ENCODE measurements at regions not wholly inside any gene's neighbourhood (a gene's known extent, or its start where the extent isn't known, plus 50 kb on each side); places are given as distances from the start of the nearest gene placed in this dataset.

- H3K4me1 ChIP-seq (ENCODE audit: control insufficient read depth in 4 of 4, insufficient read depth in 4 of 4, low read length in 3 of 4) = no peaks in the 10 kb centered on the region
- H3K27ac ChIP-seq (ENCODE audit: low read depth in 1 of 2, low read length in 2 of 2) = no peak overlapping the region
- no peak for DNase-seq (ENCODE audit: low spot score)
- WGBS = 95% methylated on average over 32 of the region's 32 CpGs
- no peaks in the 10 kb centered on the region for H3K27me3 ChIP-seq (ENCODE audit: control insufficient read depth in 4 of 4, insufficient read depth in 4 of 4, low read length in 3 of 4)
- H3K9me3 ChIP-seq (ENCODE audit: control insufficient read depth in 4 of 4, low read length in 3 of 4) = no peaks in the 10 kb centered on the region
- H3K4me3 ChIP-seq (ENCODE audit: low read depth in 1 of 3, low read length in 3 of 3) = no peak overlapping the region
- TF ChIP-seq RAD21 (IDR thresholded peaks at IDR 0.05) = no peak
- TF ChIP-seq JUND (IDR thresholded peaks at IDR 0.05) = no peak
- TF ChIP-seq, protein P1, sequence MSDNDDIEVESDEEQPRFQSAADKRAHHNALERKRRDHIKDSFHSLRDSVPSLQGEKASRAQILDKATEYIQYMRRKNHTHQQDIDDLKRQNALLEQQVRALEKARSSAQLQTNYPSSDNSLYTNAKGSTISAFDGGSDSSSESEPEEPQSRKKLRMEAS (IDR thresholded peaks at IDR 0.05) = no peak
- TF ChIP-seq HNF4G (IDR thresholded peaks at IDR 0.05) = no peak
- no peaks in the 10 kb centered on the region for H3K36me3 ChIP-seq (ENCODE audit: control insufficient read depth in 4 of 4, insufficient read depth in 3 of 4, low read depth in 1 of 4, low read length in 3 of 4)
- no peak overlapping the region for H3K9ac ChIP-seq (ENCODE audit: low read depth in 1 of 2, low read length in 2 of 2)
Measured at GRCh38 chr9:16924311-16924915, 53.9 kb upstream of the BNC2 start.

DNA sequence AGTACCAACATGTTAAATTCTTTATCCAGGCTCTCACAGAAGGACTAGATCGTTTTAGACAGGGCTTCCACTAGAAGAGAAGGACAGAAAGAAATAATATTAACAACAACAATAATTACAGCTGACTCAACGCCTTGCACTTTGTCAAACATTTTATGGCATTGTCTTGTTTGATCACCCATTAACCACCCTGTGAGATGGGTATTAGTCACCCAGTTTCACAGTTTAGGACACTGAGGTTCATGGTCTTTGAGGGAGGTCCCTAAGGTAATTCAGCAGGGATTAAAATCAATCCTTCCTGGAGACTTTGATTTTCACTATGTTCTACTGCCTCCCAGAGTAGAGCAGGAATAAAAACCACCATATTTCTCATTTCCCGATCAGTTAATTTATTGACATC is 51.4 kb upstream of the BNC2 start:
- Histone ChIP-seq H3K4me3 (ENCODE audit: low read depth in 1 of 3, low read length in 3 of 3) (no peak overlapping the region), H3K9me3 (ENCODE audit: control insufficient read depth in 4 of 4, low read length in 3 of 4) (no peaks in the 10 kb centered on the region), H3K27ac (ENCODE audit: low read depth in 1 of 2, low read length in 2 of 2) (no peak overlapping the region), H3K27me3 (ENCODE audit: control insufficient read depth in 4 of 4, insufficient read depth in 4 of 4, low read length in 3 of 4) (no peaks in the 10 kb centered on the region), H3K4me1 (ENCODE audit: control insufficient read depth in 4 of 4, insufficient read depth in 4 of 4, low read length in 3 of 4) (no peaks in the 10 kb centered on the region), H3K36me3 (ENCODE audit: control insufficient read depth in 4 of 4, insufficient read depth in 3 of 4, low read depth in 1 of 4, low read length in 3 of 4) (no peaks in the 10 kb centered on the region), H3K9ac (ENCODE audit: low read depth in 1 of 2, low read length in 2 of 2) (no peak overlapping the region)
- WGBS = 64% methylated on average over 3 of the region's 3 CpGs
- DNase-seq (ENCODE audit: low spot score) = no peak
- TF ChIP-seq CTCF (IDR thresholded peaks at IDR 0.05; ENCODE audit: low read depth, low read length, missing input control) (no peak), RAD21 (IDR thresholded peaks at IDR 0.05) (peak; percentile 18 to 19), ZBTB33 (IDR thresholded peaks at IDR 0.05) (no peak), HNF4A (conservative IDR thresholded peaks at IDR 0.05) (no peak), JUND (IDR thresholded peaks at IDR 0.05) (no peak)
- TF ChIP-seq, protein P1 (IDR thresholded peaks at IDR 0.05) = no peak
